ENCODE measurements at regions not wholly inside any gene's neighbourhood (a gene's known extent, or its start where the extent isn't known, plus 50 kb on each side); places are given as distances from the start of the nearest gene placed in this dataset.

DNA sequence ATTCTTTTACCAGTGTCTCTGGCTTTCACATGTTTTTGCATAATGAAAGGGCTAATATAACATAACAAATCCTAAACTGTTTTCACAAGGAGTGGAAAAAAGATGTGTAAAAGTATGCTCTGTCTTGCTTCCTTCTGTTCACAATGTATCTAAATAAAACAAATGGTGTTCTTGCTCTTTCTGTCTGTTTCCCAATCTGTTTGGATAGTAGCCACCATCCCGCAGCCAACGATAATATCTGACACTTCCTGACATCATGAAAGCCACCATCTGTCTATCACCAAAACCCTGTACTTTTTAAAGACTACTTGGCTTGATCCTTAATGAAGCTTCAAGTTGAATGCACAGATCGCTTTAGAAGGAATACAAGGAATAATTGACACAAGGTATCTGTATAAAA is 246.2 kb downstream of the ETV1 start:
- Histone ChIP-seq H2AFZ (ENCODE audit: insufficient read depth, low read depth, low read length, poor library complexity, severe bottlenecking) (no peak overlapping the region), H3K4me1 (ENCODE audit: control insufficient read depth in 2 of 2, insufficient read depth in 2 of 2, low read length in 2 of 2) (no peaks in the 10 kb centered on the region), H3K27ac (ENCODE audit: low read length in 2 of 2) (no peak overlapping the region), H3K4me3 (ENCODE audit: control extremely low read depth in 1 of 5, extremely low read depth in 1 of 5, insufficient read depth in 1 of 5, low read depth in 2 of 5, low read length in 4 of 5) (no peak overlapping the region), H4K20me1 (ENCODE audit: control insufficient read depth, insufficient read depth, low read length, poor library complexity, severe bottlenecking) (no peaks in the 10 kb centered on the region), H3K79me2 (ENCODE audit: control insufficient read depth, insufficient read depth, low read length) (no peaks in the 10 kb centered on the region), H3K27me3 (replicated peaks in 1 of 4; ENCODE audit: control extremely low read depth in 1 of 4, control insufficient read depth in 3 of 4, insufficient read depth in 4 of 4, low read length in 3 of 4) (no peaks in the 10 kb centered on the region), H3K9ac (ENCODE audit: low read length) (no peak overlapping the region), H3K4me2 (replicated peaks; ENCODE audit: low read depth, low read length, poor library complexity, severe bottlenecking) (no peak overlapping the region), H3K9me3 (ENCODE audit: control extremely low read depth in 1 of 3, control insufficient read depth in 2 of 3, insufficient read depth in 1 of 3, low read length in 2 of 3) (no peaks in the 10 kb centered on the region), H3K36me3 (replicated peaks in 1 of 2; ENCODE audit: control extremely low read depth in 1 of 2, control insufficient read depth in 1 of 2, extremely low read depth in 1 of 2, insufficient read depth in 2 of 2, low read length in 1 of 2) (no peaks in the 10 kb centered on the region)
- DNase-seq (no peak), ATAC-seq (ENCODE audit: low read depth) (no peak)
- no CpG with 5 or more reads among the region's 3 CpGs for WGBS (ENCODE audit: insufficient coverage)
- H3K9me3 Mint-ChIP-seq (ENCODE audit: insufficient read depth): no peaks in the 10 kb centered on the region
- H3K27ac Mint-ChIP-seq: no peak overlapping the region
- ChIA-PET POLR2A (no interaction called here), CTCF (interaction anchor here (1.2 kb wide), 1 partner anchor 1218 kb away, joined by 4 read pairs; no protein-coding TSS in a partner anchor)
- H3K4me3 Mint-ChIP-seq: no peak overlapping the region
- TF ChIP-seq, protein P1, sequence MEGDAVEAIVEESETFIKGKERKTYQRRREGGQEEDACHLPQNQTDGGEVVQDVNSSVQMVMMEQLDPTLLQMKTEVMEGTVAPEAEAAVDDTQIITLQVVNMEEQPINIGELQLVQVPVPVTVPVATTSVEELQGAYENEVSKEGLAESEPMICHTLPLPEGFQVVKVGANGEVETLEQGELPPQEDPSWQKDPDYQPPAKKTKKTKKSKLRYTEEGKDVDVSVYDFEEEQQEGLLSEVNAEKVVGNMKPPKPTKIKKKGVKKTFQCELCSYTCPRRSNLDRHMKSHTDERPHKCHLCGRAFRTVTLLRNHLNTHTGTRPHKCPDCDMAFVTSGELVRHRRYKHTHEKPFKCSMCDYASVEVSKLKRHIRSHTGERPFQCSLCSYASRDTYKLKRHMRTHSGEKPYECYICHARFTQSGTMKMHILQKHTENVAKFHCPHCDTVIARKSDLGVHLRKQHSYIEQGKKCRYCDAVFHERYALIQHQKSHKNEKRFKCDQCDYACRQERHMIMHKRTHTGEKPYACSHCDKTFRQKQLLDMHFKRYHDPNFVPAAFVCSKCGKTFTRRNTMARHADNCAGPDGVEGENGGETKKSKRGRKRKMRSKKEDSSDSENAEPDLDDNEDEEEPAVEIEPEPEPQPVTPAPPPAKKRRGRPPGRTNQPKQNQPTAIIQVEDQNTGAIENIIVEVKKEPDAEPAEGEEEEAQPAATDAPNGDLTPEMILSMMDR (IDR thresholded peaks at IDR 0.05): no peak
- TF ChIP-seq EZH2 (IDR thresholded peaks at IDR 0.05; ENCODE audit: borderline replicate concordance, insufficient read depth, low read depth, low read length, poor library complexity, severe bottlenecking): no peak
- no peaks in the 10 kb centered on the region for H3K27me3 Mint-ChIP-seq
- H3K4me1 Mint-ChIP-seq: no peaks in the 10 kb centered on the region
- intact Hi-C loops (cut with micrococcal nuclease): loop anchor here (5.0 kb wide), 1 partner anchor 1216 kb away; no protein-coding TSS in a partner anchor

DNA sequence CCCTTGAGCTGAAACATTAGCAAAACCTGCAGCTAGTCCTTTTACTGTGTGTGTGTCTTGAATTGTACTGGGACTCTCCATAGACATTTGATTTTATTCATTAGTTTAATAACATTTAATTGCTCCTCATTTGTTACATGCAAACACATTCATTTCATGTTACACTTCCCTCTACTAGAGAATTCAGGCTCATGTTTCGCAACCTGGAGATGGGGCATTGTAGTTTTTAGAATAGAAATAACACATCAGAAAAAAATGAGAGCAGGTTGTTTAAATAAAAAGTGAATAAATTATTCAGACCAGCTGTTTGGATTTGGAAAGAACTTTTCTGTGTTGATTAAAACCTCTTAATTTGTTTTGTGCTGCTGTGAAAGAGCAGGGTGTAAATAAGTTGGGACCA is 243.9 kb downstream of the ETV1 start:
- H3K27me3 ChIP-seq (replicated peaks in 1 of 4; ENCODE audit: control extremely low read depth in 1 of 4, control insufficient read depth in 3 of 4, insufficient read depth in 4 of 4, low read length in 3 of 4): no peaks in the 10 kb centered on the region

More for the DNA sequence above, 243.9 kb downstream of the ETV1 start:
- POLR2A ChIA-PET: no interaction called here
- no peak overlapping the region for H3K4me3 Mint-ChIP-seq
- no peaks in the 10 kb centered on the region for H3K4me1 Mint-ChIP-seq
- Histone ChIP-seq H3K9ac (ENCODE audit: low read length) (no peak overlapping the region), H3K27ac (ENCODE audit: low read length in 2 of 2) (no peak overlapping the region), H2AFZ (ENCODE audit: insufficient read depth, low read depth, low read length, poor library complexity, severe bottlenecking) (no peak overlapping the region), H3K4me2 (replicated peaks; ENCODE audit: low read depth, low read length, poor library complexity, severe bottlenecking) (no peak overlapping the region), H4K20me1 (ENCODE audit: control insufficient read depth, insufficient read depth, low read length, poor library complexity, severe bottlenecking) (no peaks in the 10 kb centered on the region), H3K36me3 (replicated peaks in 1 of 2; ENCODE audit: control extremely low read depth in 1 of 2, control insufficient read depth in 1 of 2, extremely low read depth in 1 of 2, insufficient read depth in 2 of 2, low read length in 1 of 2) (no peaks in the 10 kb centered on the region), H3K4me1 (ENCODE audit: control insufficient read depth in 2 of 2, insufficient read depth in 2 of 2, low read length in 2 of 2) (no peaks in the 10 kb centered on the region), H3K9me3 (ENCODE audit: control extremely low read depth in 1 of 3, control insufficient read depth in 2 of 3, insufficient read depth in 1 of 3, low read length in 2 of 3) (no peaks in the 10 kb centered on the region), H3K79me2 (ENCODE audit: control insufficient read depth, insufficient read depth, low read length) (no peaks in the 10 kb centered on the region), H3K4me3 (ENCODE audit: control extremely low read depth in 1 of 5, extremely low read depth in 1 of 5, insufficient read depth in 1 of 5, low read depth in 2 of 5, low read length in 4 of 5) (no peak overlapping the region)
- H3K9me3 Mint-ChIP-seq (ENCODE audit: insufficient read depth): no peaks in the 10 kb centered on the region
- H3K27me3 Mint-ChIP-seq: no peaks in the 10 kb centered on the region
- H3K27ac Mint-ChIP-seq: no peak overlapping the region
- ATAC-seq (ENCODE audit: low read depth) (no peak), DNase-seq (no peak)
- no CpG with 5 or more reads among the region's 1 CpG for whole genome bisulfite sequencing (ENCODE audit: insufficient coverage)
- no peak for TF ChIP-seq EZH2 (IDR thresholded peaks at IDR 0.05; ENCODE audit: borderline replicate concordance, insufficient read depth, low read depth, low read length, poor library complexity, severe bottlenecking)
- TF ChIP-seq, protein P1 (IDR thresholded peaks at IDR 0.05): no peak
- intact Hi-C loops (cut with micrococcal nuclease): no loop called here
- CTCF ChIA-PET: no interaction called here
